ACC112 (cell line): ENCODE measurements at regions not wholly inside any gene's neighbourhood (a gene's known extent, or its start where the extent isn't known, plus 50 kb on each side); places are given as distances from the start of the nearest gene placed in this dataset.
"Not testable (repeated sequence)": the region's sequence is repeated elsewhere in the genome, so short reads cannot be mapped to it uniquely, and the experiment has no call there.

Source experiments
- H2AFZ ChIP-seq: fragments of 200-600 bp; sonication (generic); one replicate; pipeline ENCODE4 v1.6.0; 2017; ENCODE audit warnings: antibody characterized with exemption, low read length; ENCODE audit not compliant: unreplicated experiment
- H3K27ac ChIP-seq: fragments of 200-600 bp; sonication (generic); 2 replicates; pipeline ENCODE4 v1.5.1; 2014; ENCODE audit warnings: low read depth, mild to moderate bottlenecking, antibody characterized with exemption, low read length, moderate library complexity
- H3K27me3 ChIP-seq: fragments of 200-600 bp; sonication (generic); 2 replicates; pipeline ENCODE4 v1.6.1; 2014; ENCODE audit warnings: mild to moderate bottlenecking, antibody characterized with exemption, low read length, moderate library complexity, mixed read lengths; ENCODE audit not compliant: insufficient read depth
- H3K36me3 ChIP-seq: fragments of 200-600 bp; sonication (generic); 2 replicates; pipeline ENCODE4 v1.6.1; 2016; ENCODE audit warnings: mild to moderate bottlenecking, antibody characterized with exemption, low read length, moderate library complexity, mixed read lengths; ENCODE audit not compliant: insufficient read depth
- H3K4me1 ChIP-seq: fragments of 200-600 bp; sonication (generic); one replicate; pipeline ENCODE4 v1.6.1; 2016; ENCODE audit warnings: low read length, mixed read lengths; ENCODE audit not compliant: insufficient read depth, unreplicated experiment, control insufficient read depth
- H3K4me3 ChIP-seq: fragments of 200-600 bp; sonication (generic); 2 replicates; pipeline ENCODE4 v1.5.1; 2014; ENCODE audit warnings: mild to moderate bottlenecking, low read depth, low read length
- H3K79me2 ChIP-seq: fragments of 200-600 bp; sonication (generic); one replicate; pipeline ENCODE4 v1.6.0; 2016; ENCODE audit warnings: low read length; ENCODE audit not compliant: control insufficient read depth, unreplicated experiment, insufficient read depth

GRCh38 chr21:18118566-18118965 is 126.1 kb upstream of the CHODL start:
- Histone ChIP-seq H3K27ac (no peak overlapping the region), H3K36me3 (no peaks in the 10 kb centered on the region), H3K27me3 (no peaks in the 10 kb centered on the region), H3K4me1 (no peaks in the 10 kb centered on the region), H3K79me2 (no peaks in the 10 kb centered on the region), H3K4me3 (no peak overlapping the region), H2AFZ (no peak overlapping the region)

- Histone ChIP-seq H2AFZ (no peak overlapping the region), H3K27me3 (no peaks in the 10 kb centered on the region), H3K79me2 (no peaks in the 10 kb centered on the region), H3K27ac (no peak overlapping the region), H3K36me3 (no peaks in the 10 kb centered on the region), H3K4me3 (no peak overlapping the region), H3K4me1 (no peaks in the 10 kb centered on the region)
Observed at GRCh38 chr21:18117176-18117575, 127.5 kb upstream of the CHODL start.

- no peaks in the 10 kb centered on the region for H3K4me1 ChIP-seq
- no peaks in the 10 kb centered on the region for H3K27me3 ChIP-seq
- H2AFZ ChIP-seq, result no peak overlapping the region
- H3K36me3 ChIP-seq, result no peaks in the 10 kb centered on the region
- H3K4me3 ChIP-seq, result no peak overlapping the region
- no peaks in the 10 kb centered on the region for H3K79me2 ChIP-seq
- H3K27ac ChIP-seq, result no peak overlapping the region
Observed at GRCh38 chr21:18114810-18115209, 129.8 kb upstream of the CHODL start.

- H3K79me2 ChIP-seq, result no peaks in the 10 kb centered on the region
Observed at GRCh38 chr21:18104802-18105201, 139.8 kb upstream of the CHODL start.

GRCh38 chr21:18096413-18096812 is 148.2 kb upstream of the CHODL start:
- H2AFZ ChIP-seq, H3K27ac ChIP-seq, H3K4me1 ChIP-seq, H3K4me3 ChIP-seq, H3K27me3 ChIP-seq, H3K79me2 ChIP-seq, H3K36me3 ChIP-seq: not testable (repeated sequence)

More at GRCh38 chr21:18104802-18105201, 139.8 kb upstream of the CHODL start:
- Histone ChIP-seq H3K36me3 (no peaks in the 10 kb centered on the region), H3K27ac (no peak overlapping the region), H3K27me3 (no peaks in the 10 kb centered on the region), H3K4me3 (no peak overlapping the region), H2AFZ (no peak overlapping the region), H3K4me1 (no peaks in the 10 kb centered on the region)

DNA sequence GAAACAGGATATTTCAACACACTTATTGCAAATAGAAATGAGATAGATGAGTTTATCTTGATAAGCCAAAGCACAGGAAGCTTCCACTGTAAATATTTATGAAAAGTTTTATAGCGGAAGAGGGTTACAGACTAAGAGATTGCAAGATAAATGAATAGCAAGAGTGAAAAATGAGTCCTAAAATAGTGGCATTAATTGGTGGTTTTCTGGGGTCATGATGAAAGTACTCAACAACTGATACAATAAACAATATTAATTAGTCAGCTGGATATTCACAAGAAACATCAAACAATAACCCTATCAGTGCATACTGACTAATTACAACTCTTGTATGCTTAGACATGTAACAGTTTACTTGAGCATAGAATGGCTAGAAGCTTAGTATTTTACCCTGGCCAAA is 154.8 kb upstream of the CHODL start:
- H3K4me1 ChIP-seq, result no peaks in the 10 kb centered on the region
- H3K79me2 ChIP-seq, result no peaks in the 10 kb centered on the region
- no peak overlapping the region for H2AFZ ChIP-seq
- H3K4me3 ChIP-seq, result no peak overlapping the region
- H3K36me3 ChIP-seq, result no peaks in the 10 kb centered on the region
- no peaks in the 10 kb centered on the region for H3K27me3 ChIP-seq
- no peak overlapping the region for H3K27ac ChIP-seq

- H3K27me3 ChIP-seq, result no peaks in the 10 kb centered on the region
- H3K79me2 ChIP-seq, result no peaks in the 10 kb centered on the region
- no peaks in the 10 kb centered on the region for H3K36me3 ChIP-seq
- H3K27ac ChIP-seq, result no peak overlapping the region
- no peaks in the 10 kb centered on the region for H3K4me1 ChIP-seq
- no peak overlapping the region for H2AFZ ChIP-seq
- H3K4me3 ChIP-seq, result no peak overlapping the region
Observed at GRCh38 chr21:18070392-18070791, 174.2 kb upstream of the CHODL start.

- H3K27ac ChIP-seq, result no peak overlapping the region
- H3K79me2 ChIP-seq, result no peaks in the 10 kb centered on the region
- H3K36me3 ChIP-seq, result no peaks in the 10 kb centered on the region
- no peak overlapping the region for H2AFZ ChIP-seq
- no peak overlapping the region for H3K4me3 ChIP-seq
- no peaks in the 10 kb centered on the region for H3K27me3 ChIP-seq
- H3K4me1 ChIP-seq, result no peaks in the 10 kb centered on the region
Observed at GRCh38 chr21:18069875-18070274, 174.8 kb upstream of the CHODL start.

GRCh38 chr21:18060402-18060801 is 184.2 kb upstream of the CHODL start:
- Histone ChIP-seq H3K4me3 (no peak overlapping the region), H2AFZ (no peak overlapping the region), H3K27ac (no peak overlapping the region), H3K36me3 (no peaks in the 10 kb centered on the region), H3K79me2 (no peaks in the 10 kb centered on the region), H3K4me1 (no peaks in the 10 kb centered on the region), H3K27me3 (no peaks in the 10 kb centered on the region)

DNA sequence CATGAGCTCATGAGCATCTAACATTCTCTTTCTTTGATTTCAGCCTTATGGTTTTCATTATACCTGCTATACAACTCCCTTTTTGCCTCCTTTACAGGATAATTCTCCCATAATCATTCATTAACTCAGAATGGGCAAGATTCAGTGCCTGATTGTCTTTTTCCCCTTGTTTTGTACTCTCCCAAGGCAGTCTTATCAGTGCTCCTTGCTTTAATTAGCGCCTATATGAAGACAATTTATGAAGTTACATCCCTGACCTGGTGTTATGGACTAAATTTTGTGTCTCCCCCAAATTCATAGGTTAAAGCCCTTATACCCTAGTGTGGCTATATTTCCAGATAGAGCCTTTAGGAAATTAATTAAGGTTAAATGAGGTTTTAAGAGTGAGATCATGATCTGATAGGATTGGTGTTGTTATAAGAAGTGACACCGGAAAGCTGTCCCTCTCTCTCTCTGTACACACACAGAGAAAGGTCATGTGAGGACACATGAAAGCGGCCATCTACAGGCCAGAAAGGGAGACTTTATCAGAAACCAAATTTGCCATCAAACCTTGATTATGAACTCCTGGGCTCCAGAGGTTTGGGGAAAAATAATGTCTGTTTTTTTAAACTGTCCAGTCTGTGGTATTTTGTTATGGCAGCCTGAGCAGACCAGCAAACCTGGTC is 185.8 kb upstream of the CHODL start:
- Histone ChIP-seq H2AFZ (no peak overlapping the region), H3K79me2 (no peaks in the 10 kb centered on the region), H3K4me3 (no peak overlapping the region), H3K27me3 (no peaks in the 10 kb centered on the region), H3K27ac (no peak overlapping the region), H3K36me3 (no peaks in the 10 kb centered on the region), H3K4me1 (no peaks in the 10 kb centered on the region)

- Histone ChIP-seq H3K4me3 (no peak overlapping the region), H3K4me1 (no peaks in the 10 kb centered on the region), H3K27ac (no peak overlapping the region), H3K36me3 (no peaks in the 10 kb centered on the region), H3K27me3 (no peaks in the 10 kb centered on the region), H3K79me2 (no peaks in the 10 kb centered on the region), H2AFZ (no peak overlapping the region)
Observed at GRCh38 chr21:18053151-18053550, 191.5 kb upstream of the CHODL start.
